ENCODE measurements at regions not wholly inside any gene's neighbourhood (a gene's known extent, or its start where the extent isn't known, plus 50 kb on each side); places are given as distances from the start of the nearest gene placed in this dataset.
"Not testable (repeated sequence)": the region's sequence is repeated elsewhere in the genome, so short reads cannot be mapped to it uniquely, and the experiment has no call there.

GRCh38 chr15:39018966-39019365, 454.4 kb upstream of the RASGRP1 start:
- no peak for ATAC-seq
- Mint-ChIP-seq H3K36me3 (ENCODE audit: insufficient read depth) (no peaks in the 10 kb centered on the region), H3K27me3 (ENCODE audit: low read depth) (peaks cover 13% of the 10 kb centered on the region), H3K4me1 (ENCODE audit: low read depth) (no peaks in the 10 kb centered on the region), H3K9me3 (no peaks in the 10 kb centered on the region), H3K4me3 (no peak overlapping the region)
- no peak for DNase-seq

- no peaks in the 10 kb centered on the region for H3K4me1 Mint-ChIP-seq (ENCODE audit: low read depth)
- H3K27me3 Mint-ChIP-seq (ENCODE audit: low read depth): peaks cover 13% of the 10 kb centered on the region
- DNase-seq (no peak), ATAC-seq (no peak)
- no peaks in the 10 kb centered on the region for H3K36me3 Mint-ChIP-seq (ENCODE audit: insufficient read depth)
- H3K4me3 Mint-ChIP-seq: no peak overlapping the region
- no peaks in the 10 kb centered on the region for H3K9me3 Mint-ChIP-seq
Observed at GRCh38 chr15:39021341-39021740, 456.7 kb upstream of the RASGRP1 start.

GRCh38 chr15:39022532-39023305, 458.1 kb upstream of the RASGRP1 start:
- no peak for DNase-seq
- no peaks in the 10 kb centered on the region for H3K4me1 Mint-ChIP-seq (ENCODE audit: low read depth)
- no peaks in the 10 kb centered on the region for H3K9me3 Mint-ChIP-seq
- H3K36me3 Mint-ChIP-seq (ENCODE audit: insufficient read depth): no peaks in the 10 kb centered on the region
- H3K4me3 Mint-ChIP-seq: no peak overlapping the region
- H3K27me3 Mint-ChIP-seq (ENCODE audit: low read depth): peaks cover 13% of the 10 kb centered on the region
- no peak for ATAC-seq

GRCh38 chr15:39025321-39025720, 460.7 kb upstream of the RASGRP1 start:
- Mint-ChIP-seq H3K4me3 (no peak overlapping the region), H3K4me1 (ENCODE audit: low read depth) (no peaks in the 10 kb centered on the region), H3K36me3 (ENCODE audit: insufficient read depth) (no peaks in the 10 kb centered on the region), H3K27me3 (ENCODE audit: low read depth) (peaks cover 3% of the 10 kb centered on the region), H3K9me3 (no peaks in the 10 kb centered on the region)
- no peak for DNase-seq
- ATAC-seq: no peak

GRCh38 chr15:39025881-39026280, 461.3 kb upstream of the RASGRP1 start:
- Mint-ChIP-seq H3K4me3 (no peak overlapping the region), H3K36me3 (ENCODE audit: insufficient read depth) (no peaks in the 10 kb centered on the region), H3K9me3 (no peaks in the 10 kb centered on the region), H3K27me3 (ENCODE audit: low read depth) (no peaks in the 10 kb centered on the region), H3K4me1 (ENCODE audit: low read depth) (no peaks in the 10 kb centered on the region)
- ATAC-seq (no peak), DNase-seq (no peak)

GRCh38 chr15:39028069-39028468, 463.5 kb upstream of the RASGRP1 start:
- ATAC-seq (no peak), DNase-seq (no peak)
- no peaks in the 10 kb centered on the region for H3K4me1 Mint-ChIP-seq (ENCODE audit: low read depth)
- H3K9me3 Mint-ChIP-seq: no peaks in the 10 kb centered on the region
- H3K4me3 Mint-ChIP-seq: no peak overlapping the region
- H3K27me3 Mint-ChIP-seq (ENCODE audit: low read depth): peaks cover 2% of the 10 kb centered on the region
- no peaks in the 10 kb centered on the region for H3K36me3 Mint-ChIP-seq (ENCODE audit: insufficient read depth)

GRCh38 chr15:39029741-39030140, 465.1 kb upstream of the RASGRP1 start:
- Mint-ChIP-seq H3K4me1 (ENCODE audit: low read depth) (no peaks in the 10 kb centered on the region), H3K9me3 (no peaks in the 10 kb centered on the region), H3K4me3 (no peak overlapping the region), H3K36me3 (ENCODE audit: insufficient read depth) (no peaks in the 10 kb centered on the region), H3K27me3 (ENCODE audit: low read depth) (peaks cover 2% of the 10 kb centered on the region)
- ATAC-seq (no peak), DNase-seq (no peak)

- H3K4me3 Mint-ChIP-seq: no peak overlapping the region
- no peaks in the 10 kb centered on the region for H3K4me1 Mint-ChIP-seq (ENCODE audit: low read depth)
- DNase-seq (no peak), ATAC-seq (no peak)
- H3K9me3 Mint-ChIP-seq: no peaks in the 10 kb centered on the region
- H3K27me3 Mint-ChIP-seq (ENCODE audit: low read depth): peaks cover 2% of the 10 kb centered on the region
- H3K36me3 Mint-ChIP-seq (ENCODE audit: insufficient read depth): no peaks in the 10 kb centered on the region
Observed at GRCh38 chr15:39030291-39031070, 465.9 kb upstream of the RASGRP1 start.

GRCh38 chr15:39031596-39031995, 467.0 kb upstream of the RASGRP1 start:
- Mint-ChIP-seq H3K4me1 (ENCODE audit: low read depth) (no peaks in the 10 kb centered on the region), H3K36me3 (ENCODE audit: insufficient read depth) (no peaks in the 10 kb centered on the region), H3K4me3 (no peak overlapping the region)

GRCh38 chr15:39034816-39035215, 470.2 kb upstream of the RASGRP1 start:
- DNase-seq (no peak), ATAC-seq (no peak)
- Mint-ChIP-seq H3K9me3 (no peaks in the 10 kb centered on the region), H3K36me3 (ENCODE audit: insufficient read depth) (no peaks in the 10 kb centered on the region), H3K4me1 (ENCODE audit: low read depth) (no peaks in the 10 kb centered on the region), H3K4me3 (no peak overlapping the region), H3K27me3 (ENCODE audit: low read depth) (peaks cover 2% of the 10 kb centered on the region)

More at GRCh38 chr15:39031596-39031995, 467.0 kb upstream of the RASGRP1 start:
- no peaks in the 10 kb centered on the region for H3K9me3 Mint-ChIP-seq
- DNase-seq: no peak
- peaks cover 2% of the 10 kb centered on the region for H3K27me3 Mint-ChIP-seq (ENCODE audit: low read depth)
- no peak for ATAC-seq

GRCh38 chr15:39037611-39038010, 473.0 kb upstream of the RASGRP1 start:
- H3K4me3 Mint-ChIP-seq; H3K4me1 Mint-ChIP-seq (ENCODE audit: low read depth); DNase-seq; H3K36me3 Mint-ChIP-seq (ENCODE audit: insufficient read depth); ATAC-seq; H3K9me3 Mint-ChIP-seq: not testable (repeated sequence)
- H3K27me3 Mint-ChIP-seq (ENCODE audit: low read depth): peaks cover 13% of the 10 kb centered on the region

- no peak for ATAC-seq
- H3K36me3 Mint-ChIP-seq (ENCODE audit: insufficient read depth): no peaks in the 10 kb centered on the region
- H3K9me3 Mint-ChIP-seq: peaks cover 3% of the 10 kb centered on the region
- no peaks in the 10 kb centered on the region for H3K4me1 Mint-ChIP-seq (ENCODE audit: low read depth)
- H3K4me3 Mint-ChIP-seq: no peak overlapping the region
- peaks cover 17% of the 10 kb centered on the region for H3K27me3 Mint-ChIP-seq (ENCODE audit: low read depth)
- no peak for DNase-seq
Observed at GRCh38 chr15:39040861-39041260, 476.2 kb upstream of the RASGRP1 start.

GRCh38 chr15:39041979-39042495, 477.4 kb upstream of the RASGRP1 start:
- no peak for DNase-seq
- Mint-ChIP-seq H3K36me3 (ENCODE audit: insufficient read depth) (no peaks in the 10 kb centered on the region), H3K4me1 (ENCODE audit: low read depth) (no peaks in the 10 kb centered on the region), H3K27me3 (ENCODE audit: low read depth) (peaks cover 17% of the 10 kb centered on the region), H3K9me3 (peaks cover 3% of the 10 kb centered on the region), H3K4me3 (no peak overlapping the region)
- ATAC-seq: no peak

GRCh38 chr15:39051626-39052322, 487.2 kb upstream of the RASGRP1 start:
- no peaks in the 10 kb centered on the region for H3K27me3 Mint-ChIP-seq (ENCODE audit: low read depth)
- H3K4me3 Mint-ChIP-seq: no peak overlapping the region
- ATAC-seq (no peak), DNase-seq (no peak)
- H3K4me1 Mint-ChIP-seq (ENCODE audit: low read depth): no peaks in the 10 kb centered on the region
- H3K36me3 Mint-ChIP-seq (ENCODE audit: insufficient read depth): no peaks in the 10 kb centered on the region
- H3K9me3 Mint-ChIP-seq: peaks cover 15% of the 10 kb centered on the region
